Sigmoid colon (tissue), 4 donors: ENCODE measurements at regions not wholly inside any gene's neighbourhood (a gene's known extent, or its start where the extent isn't known, plus 50 kb on each side); places are given as distances from the start of the nearest gene placed in this dataset.

Experiments used
- EP300 ChIP-seq, 4 donors: sonication (generic); formaldehyde crosslinking; IDR thresholded peaks; one replicate each; pipeline ENCODE4 v1.6.1; 2017; ENCODE audit warnings: antibody characterized with exemption in 4 of 4
- TF ChIP-seq, protein P1 (sequence below), 4 experiments: fragments of 450-650 bp in 3 of 4; fragments of 200-600 bp in 1 of 4; IDR thresholded peaks; one replicate each; pipeline ENCODE4 v1.5.1; 2016 to 2019; ENCODE audit warnings: antibody characterized with exemption in 4 of 4, mild to moderate bottlenecking in 3 of 4, moderate library complexity in 2 of 4

GRCh38 chr12:25828188-25828587 lies 130.3 kb upstream of the RASSF8 start:
- TF ChIP-seq, protein P1, sequence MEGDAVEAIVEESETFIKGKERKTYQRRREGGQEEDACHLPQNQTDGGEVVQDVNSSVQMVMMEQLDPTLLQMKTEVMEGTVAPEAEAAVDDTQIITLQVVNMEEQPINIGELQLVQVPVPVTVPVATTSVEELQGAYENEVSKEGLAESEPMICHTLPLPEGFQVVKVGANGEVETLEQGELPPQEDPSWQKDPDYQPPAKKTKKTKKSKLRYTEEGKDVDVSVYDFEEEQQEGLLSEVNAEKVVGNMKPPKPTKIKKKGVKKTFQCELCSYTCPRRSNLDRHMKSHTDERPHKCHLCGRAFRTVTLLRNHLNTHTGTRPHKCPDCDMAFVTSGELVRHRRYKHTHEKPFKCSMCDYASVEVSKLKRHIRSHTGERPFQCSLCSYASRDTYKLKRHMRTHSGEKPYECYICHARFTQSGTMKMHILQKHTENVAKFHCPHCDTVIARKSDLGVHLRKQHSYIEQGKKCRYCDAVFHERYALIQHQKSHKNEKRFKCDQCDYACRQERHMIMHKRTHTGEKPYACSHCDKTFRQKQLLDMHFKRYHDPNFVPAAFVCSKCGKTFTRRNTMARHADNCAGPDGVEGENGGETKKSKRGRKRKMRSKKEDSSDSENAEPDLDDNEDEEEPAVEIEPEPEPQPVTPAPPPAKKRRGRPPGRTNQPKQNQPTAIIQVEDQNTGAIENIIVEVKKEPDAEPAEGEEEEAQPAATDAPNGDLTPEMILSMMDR (IDR thresholded peaks at IDR 0.05) = no peak
- no peak for TF ChIP-seq EP300 (IDR thresholded peaks at IDR 0.05)
